HCT116 (cell line): ENCODE measurements at regions not wholly inside any gene's neighbourhood (a gene's known extent, or its start where the extent isn't known, plus 50 kb on each side); places are given as distances from the start of the nearest gene placed in this dataset.

Experiments used
- ATAC-seq: fragments of 200-7000 bp; cut with Tn5 transposase; 2 replicates; pipeline ENCODE4 v1.9.1; 2020; ENCODE audit warnings: mild to moderate bottlenecking, moderate library complexity
- BruUV-seq: library from RNA; stranded (reverse); fragments of 400-500 nt; replicated peaks from 2 replicates; lab custom pipeline; 2021; lab: Mats Ljungman, UMichigan
- CTCF ChIA-PET: fragments of 300-600 bp; sonication (Branson Sonifier 250); formaldehyde crosslinking; loops from one replicate; lab custom pipeline; 2021; ENCODE audit warnings: antibody characterized with exemption; lab: Charles Lee
- POLR2A ChIA-PET: fragments of 300-600, 350-600 bp; sonication (Branson Sonifier 250); formaldehyde crosslinking; loops from one replicate; lab custom pipeline; 2021; ENCODE audit warnings: antibody characterized with exemption; lab: Charles Lee
- RAD21 ChIA-PET, 2 experiments: fragments of 300-600 bp; sonication (Branson Sonifier 250); formaldehyde crosslinking; loops; one replicate each; lab custom pipeline; 2023; ENCODE audit warnings: low total read pairs in 2 of 2; ENCODE audit not compliant: uncharacterized antibody in 2 of 2, unreplicated experiment in 2 of 2, low non-redundant PET in 1 of 2; lab: Charles Lee
- DNase-seq: peaks from one replicate; pipeline ENCODE4 v3.0.0-alpha.2; 2010; ENCODE audit warnings: low read depth, low spot score
- H2AFZ ChIP-seq: fragments of 200-600 bp; shearing (Covaris generic), sonication (generic); 2 replicates; pipeline ENCODE4 v1.6.1; 2017; ENCODE audit warnings: low read depth, mixed run types, mixed read lengths, antibody characterized with exemption, low read length; ENCODE audit not compliant: poor library complexity, severe bottlenecking
- H3K27ac ChIP-seq: 2 replicates; pipeline ENCODE4 v1.5.1; 2012; ENCODE audit warnings: low read depth, low read length
- H3K27me3 ChIP-seq: fragments of 200-600 bp; sonication (generic); 2 replicates; pipeline ENCODE4 v1.6.1; 2016; ENCODE audit warnings: mixed run types, low read length, mixed read lengths; ENCODE audit not compliant: insufficient read depth
- H3K36me3 ChIP-seq, 2 experiments: fragments of 200-500 bp in 1 of 2; fragments of 200-600 bp in 1 of 2; sonication (Bioruptor generic) in 1 of 2; sonication (generic) in 1 of 2; 2 replicates each; pipeline versions ENCODE4 v1.5.1 to v1.6.1; 2014 to 2016; ENCODE audit warnings: low read length in 2 of 2, inconsistent platforms in 1 of 2, mixed read lengths in 1 of 2, mixed run types in 1 of 2; ENCODE audit not compliant: insufficient read depth in 2 of 2, control insufficient read depth in 1 of 2
- H3K4me1 ChIP-seq, 2 experiments: fragments of 200-600 bp in 1 of 2; sonication (generic) in 1 of 2; 2 replicates each; pipeline versions ENCODE4 v1.5.1 to v1.6.1; 2012 to 2017; ENCODE audit warnings: low read length in 2 of 2, inconsistent platforms in 1 of 2, mild to moderate bottlenecking in 1 of 2, mixed read lengths in 1 of 2, mixed run types in 1 of 2, moderate library complexity in 1 of 2; ENCODE audit not compliant: insufficient read depth in 2 of 2, control insufficient read depth in 1 of 2
- H3K4me2 ChIP-seq: fragments of 200-600 bp; sonication (generic); 2 replicates; pipeline ENCODE4 v1.6.1; 2017; ENCODE audit warnings: mixed run types, low read length, mixed read lengths
- H3K4me3 ChIP-seq, 2 experiments: fragments of 200-600 bp in 1 of 2; sonication (generic) in 1 of 2; replicated peaks in 1 of 2; 2 replicates each; pipeline ENCODE4 v1.5.1; 2011 to 2016; ENCODE audit warnings: low read length in 2 of 2, control low read depth in 1 of 2, low read depth in 1 of 2, mild to moderate bottlenecking in 1 of 2, mixed read lengths in 1 of 2, mixed run types in 1 of 2
- H3K79me2 ChIP-seq: fragments of 200-600 bp; sonication (generic); 2 replicates; pipeline ENCODE4 v1.6.1; 2017; ENCODE audit warnings: mild to moderate bottlenecking, mixed run types, low read length, moderate library complexity, mixed read lengths; ENCODE audit not compliant: insufficient read depth
- H3K9ac ChIP-seq: fragments of 200-600 bp; sonication (generic); 2 replicates; pipeline ENCODE4 v1.6.1; 2016; ENCODE audit warnings: low read length, mixed read lengths
- H3K9me2 ChIP-seq: fragments of 200-600 bp; sonication (generic), shearing (Covaris generic); 2 replicates; pipeline ENCODE4 v1.6.1; 2017; ENCODE audit warnings: mixed run types, mild to moderate bottlenecking, moderate library complexity; ENCODE audit not compliant: insufficient read depth
- H3K9me3 ChIP-seq, 2 experiments: fragments of 200-500 bp in 1 of 2; fragments of 200-600 bp in 1 of 2; sonication (Bioruptor generic) in 1 of 2; sonication (generic) in 1 of 2; 2 replicates each; pipeline ENCODE4 v1.6.1; 2014 to 2017; ENCODE audit warnings: low read length in 2 of 2, mixed read lengths in 2 of 2, inconsistent platforms in 1 of 2, low read depth in 1 of 2, mild to moderate bottlenecking in 1 of 2, mixed run types in 1 of 2, moderate library complexity in 1 of 2; ENCODE audit not compliant: control insufficient read depth in 1 of 2, insufficient read depth in 1 of 2
- H4K20me1 ChIP-seq: fragments of 200-600 bp; sonication (generic), shearing (Covaris generic); 2 replicates; pipeline ENCODE4 v1.6.1; 2017; ENCODE audit warnings: mixed run types, mild to moderate bottlenecking, moderate library complexity; ENCODE audit not compliant: insufficient read depth
- CBX3 ChIP-seq: IDR thresholded peaks from 2 replicates; pipeline ENCODE4 v1.6.1; 2012; ENCODE audit warnings: low read depth
- CEBPB ChIP-seq: IDR thresholded peaks from 2 replicates; pipeline ENCODE4 v1.6.1; 2012; ENCODE audit warnings: low read depth
- EGR1 ChIP-seq: IDR thresholded peaks from 2 replicates; pipeline ENCODE4 v1.6.1; 2012; ENCODE audit warnings: low read depth
- EZH2 ChIP-seq: fragments of 200-600 bp; sonication (generic); IDR thresholded peaks from 2 replicates; pipeline ENCODE4 v1.6.1; 2017; ENCODE audit warnings: antibody characterized with exemption, mixed run types
- EZH2phosphoT487 ChIP-seq: fragments of 200-600 bp; IDR thresholded peaks from 2 replicates; pipeline ENCODE4 v1.6.1; 2018; ENCODE audit warnings: antibody characterized with exemption, borderline replicate concordance
- FOSL1 ChIP-seq: IDR thresholded peaks from 2 replicates; pipeline ENCODE4 v1.6.1; 2012; ENCODE audit warnings: low read depth
- JUND ChIP-seq: IDR thresholded peaks from 2 replicates; pipeline ENCODE4 v1.6.1; 2012
- RAD21 ChIP-seq: IDR thresholded peaks from 2 replicates; pipeline ENCODE4 v1.6.1; 2012; ENCODE audit warnings: low read depth, mild to moderate bottlenecking
- SP1 ChIP-seq: IDR thresholded peaks from 2 replicates; pipeline ENCODE4 v1.6.1; 2012; ENCODE audit warnings: low read depth
- SRF ChIP-seq: IDR thresholded peaks from 2 replicates; pipeline ENCODE4 v1.6.1; 2012; ENCODE audit warnings: low read depth
- TCF7L2 ChIP-seq: IDR thresholded peaks from 2 replicates; pipeline ENCODE4 v1.7.0; 2011; ENCODE audit warnings: borderline replicate concordance, inconsistent platforms; ENCODE audit not compliant: insufficient read depth, insufficient read length; ENCODE audit errors: extremely low read depth
- YY1 ChIP-seq: IDR thresholded peaks from 2 replicates; pipeline ENCODE4 v1.6.1; 2011; ENCODE audit warnings: low read length, low read depth, moderate library complexity, mild to moderate bottlenecking; ENCODE audit not compliant: insufficient replicate concordance; ENCODE audit errors: extremely low read depth
- ZFX ChIP-seq: fragments of 450-650 bp; IDR thresholded peaks from 2 replicates; pipeline ENCODE4 v1.6.1; 2017
- ZNF274 ChIP-seq: fragments of 200-500 bp; sonication (Bioruptor generic); IDR thresholded peaks from 2 replicates; pipeline ENCODE4 v1.6.1; 2014; ENCODE audit warnings: mild to moderate bottlenecking, low read depth, low read length, inconsistent platforms
- intact Hi-C: fragments of 100-400 bp; cut with micrococcal nuclease; formaldehyde crosslinking; loops from 2 replicates; pipeline ENCODE4 v1.10.0; 2022
- TF ChIP-seq, protein P1 (sequence below): IDR thresholded peaks from 2 replicates; pipeline ENCODE4 v1.6.1; 2012; ENCODE audit warnings: low read depth
- TF ChIP-seq, protein P2 (sequence below), 3 experiments: fragments of 200-600 bp in 1 of 3; sonication (generic) in 1 of 3; IDR thresholded peaks in 2 of 3; conservative IDR thresholded peaks in 1 of 3; 2 replicates each; pipeline ENCODE4 v1.5.1; 2012 to 2017; ENCODE audit warnings: low read depth in 2 of 3, low read length in 2 of 3, antibody characterized with exemption in 1 of 3, borderline replicate concordance in 1 of 3, control low read depth in 1 of 3, mild to moderate bottlenecking in 1 of 3, mixed read lengths in 1 of 3, mixed run types in 1 of 3, moderate library complexity in 1 of 3; ENCODE audit not compliant: insufficient read depth in 1 of 3
- TF ChIP-seq, protein P3 (sequence below): IDR thresholded peaks from 2 replicates; pipeline ENCODE4 v1.6.1; 2012
- TF ChIP-seq, protein P4 (sequence below): IDR thresholded peaks from 2 replicates; pipeline ENCODE4 v1.6.1; 2011; ENCODE audit warnings: mild to moderate bottlenecking, low read length, moderate library complexity; ENCODE audit not compliant: insufficient replicate concordance; ENCODE audit errors: extremely low read depth
- TF ChIP-seq, protein P5 (sequence below): IDR thresholded peaks from 2 replicates; pipeline ENCODE4 v1.6.1; 2012

DNA sequence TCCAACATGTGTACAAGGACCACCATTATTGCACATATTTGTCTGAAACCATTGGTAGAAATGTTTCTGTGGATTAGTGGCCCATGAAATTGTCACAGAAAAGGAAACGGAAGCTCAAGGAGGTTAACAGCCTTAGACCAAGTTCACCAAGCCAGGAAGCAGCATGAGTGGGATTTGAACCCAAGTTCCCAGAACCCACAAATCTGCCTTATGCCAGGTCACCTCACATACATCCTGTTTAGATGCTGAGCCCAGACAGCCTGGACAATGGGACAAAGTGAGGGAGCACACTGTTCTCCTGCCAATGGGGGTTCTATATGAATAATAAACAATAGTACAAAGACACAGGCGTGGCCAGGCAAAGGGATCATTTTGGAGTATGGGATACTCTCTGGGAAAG, 59.6 kb upstream of the CA12 start:
- no peak overlapping the region for H3K27ac ChIP-seq
- intact Hi-C loops: no loop called here
- POLR2A ChIA-PET: no interaction called here
- 0 out of 2 replicates have a peak, but pooled peaks cover 6% of the 10 kb centered on the region for H3K27me3 ChIP-seq
- ATAC-seq (no peak), DNase-seq (no peak)
- no peak overlapping the region for H3K9ac ChIP-seq
- H4K20me1 ChIP-seq: no peaks in the 10 kb centered on the region
- H3K79me2 ChIP-seq: no peaks in the 10 kb centered on the region
- no peaks in the 10 kb centered on the region for H3K9me2 ChIP-seq
- TF ChIP-seq EGR1 (no peak), EZH2phosphoT487 (no peak), SRF (no peak), FOSL1 (no peak), TCF7L2 (no peak), JUND (no peak), YY1 (no peak), SP1 (no peak), CEBPB (no peak), RAD21 (no peak), ZFX (no peak), EZH2 (no peak), ZNF274 (no peak), CBX3 (no peak)
- TF ChIP-seq, protein P1, sequence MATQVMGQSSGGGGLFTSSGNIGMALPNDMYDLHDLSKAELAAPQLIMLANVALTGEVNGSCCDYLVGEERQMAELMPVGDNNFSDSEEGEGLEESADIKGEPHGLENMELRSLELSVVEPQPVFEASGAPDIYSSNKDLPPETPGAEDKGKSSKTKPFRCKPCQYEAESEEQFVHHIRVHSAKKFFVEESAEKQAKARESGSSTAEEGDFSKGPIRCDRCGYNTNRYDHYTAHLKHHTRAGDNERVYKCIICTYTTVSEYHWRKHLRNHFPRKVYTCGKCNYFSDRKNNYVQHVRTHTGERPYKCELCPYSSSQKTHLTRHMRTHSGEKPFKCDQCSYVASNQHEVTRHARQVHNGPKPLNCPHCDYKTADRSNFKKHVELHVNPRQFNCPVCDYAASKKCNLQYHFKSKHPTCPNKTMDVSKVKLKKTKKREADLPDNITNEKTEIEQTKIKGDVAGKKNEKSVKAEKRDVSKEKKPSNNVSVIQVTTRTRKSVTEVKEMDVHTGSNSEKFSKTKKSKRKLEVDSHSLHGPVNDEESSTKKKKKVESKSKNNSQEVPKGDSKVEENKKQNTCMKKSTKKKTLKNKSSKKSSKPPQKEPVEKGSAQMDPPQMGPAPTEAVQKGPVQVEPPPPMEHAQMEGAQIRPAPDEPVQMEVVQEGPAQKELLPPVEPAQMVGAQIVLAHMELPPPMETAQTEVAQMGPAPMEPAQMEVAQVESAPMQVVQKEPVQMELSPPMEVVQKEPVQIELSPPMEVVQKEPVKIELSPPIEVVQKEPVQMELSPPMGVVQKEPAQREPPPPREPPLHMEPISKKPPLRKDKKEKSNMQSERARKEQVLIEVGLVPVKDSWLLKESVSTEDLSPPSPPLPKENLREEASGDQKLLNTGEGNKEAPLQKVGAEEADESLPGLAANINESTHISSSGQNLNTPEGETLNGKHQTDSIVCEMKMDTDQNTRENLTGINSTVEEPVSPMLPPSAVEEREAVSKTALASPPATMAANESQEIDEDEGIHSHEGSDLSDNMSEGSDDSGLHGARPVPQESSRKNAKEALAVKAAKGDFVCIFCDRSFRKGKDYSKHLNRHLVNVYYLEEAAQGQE: no peak
- TF ChIP-seq, protein P2, sequence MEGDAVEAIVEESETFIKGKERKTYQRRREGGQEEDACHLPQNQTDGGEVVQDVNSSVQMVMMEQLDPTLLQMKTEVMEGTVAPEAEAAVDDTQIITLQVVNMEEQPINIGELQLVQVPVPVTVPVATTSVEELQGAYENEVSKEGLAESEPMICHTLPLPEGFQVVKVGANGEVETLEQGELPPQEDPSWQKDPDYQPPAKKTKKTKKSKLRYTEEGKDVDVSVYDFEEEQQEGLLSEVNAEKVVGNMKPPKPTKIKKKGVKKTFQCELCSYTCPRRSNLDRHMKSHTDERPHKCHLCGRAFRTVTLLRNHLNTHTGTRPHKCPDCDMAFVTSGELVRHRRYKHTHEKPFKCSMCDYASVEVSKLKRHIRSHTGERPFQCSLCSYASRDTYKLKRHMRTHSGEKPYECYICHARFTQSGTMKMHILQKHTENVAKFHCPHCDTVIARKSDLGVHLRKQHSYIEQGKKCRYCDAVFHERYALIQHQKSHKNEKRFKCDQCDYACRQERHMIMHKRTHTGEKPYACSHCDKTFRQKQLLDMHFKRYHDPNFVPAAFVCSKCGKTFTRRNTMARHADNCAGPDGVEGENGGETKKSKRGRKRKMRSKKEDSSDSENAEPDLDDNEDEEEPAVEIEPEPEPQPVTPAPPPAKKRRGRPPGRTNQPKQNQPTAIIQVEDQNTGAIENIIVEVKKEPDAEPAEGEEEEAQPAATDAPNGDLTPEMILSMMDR (IDR thresholded peaks at IDR 0.05 in 2 of 3, conservative IDR thresholded peaks at IDR 0.05 in 1 of 3; ENCODE audit: borderline replicate concordance in 1 of 3, insufficient read depth in 1 of 3, low read depth in 2 of 3, low read length in 2 of 3): no peak
- TF ChIP-seq, protein P3, sequence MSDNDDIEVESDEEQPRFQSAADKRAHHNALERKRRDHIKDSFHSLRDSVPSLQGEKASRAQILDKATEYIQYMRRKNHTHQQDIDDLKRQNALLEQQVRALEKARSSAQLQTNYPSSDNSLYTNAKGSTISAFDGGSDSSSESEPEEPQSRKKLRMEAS: no peak
- TF ChIP-seq, protein P4, sequence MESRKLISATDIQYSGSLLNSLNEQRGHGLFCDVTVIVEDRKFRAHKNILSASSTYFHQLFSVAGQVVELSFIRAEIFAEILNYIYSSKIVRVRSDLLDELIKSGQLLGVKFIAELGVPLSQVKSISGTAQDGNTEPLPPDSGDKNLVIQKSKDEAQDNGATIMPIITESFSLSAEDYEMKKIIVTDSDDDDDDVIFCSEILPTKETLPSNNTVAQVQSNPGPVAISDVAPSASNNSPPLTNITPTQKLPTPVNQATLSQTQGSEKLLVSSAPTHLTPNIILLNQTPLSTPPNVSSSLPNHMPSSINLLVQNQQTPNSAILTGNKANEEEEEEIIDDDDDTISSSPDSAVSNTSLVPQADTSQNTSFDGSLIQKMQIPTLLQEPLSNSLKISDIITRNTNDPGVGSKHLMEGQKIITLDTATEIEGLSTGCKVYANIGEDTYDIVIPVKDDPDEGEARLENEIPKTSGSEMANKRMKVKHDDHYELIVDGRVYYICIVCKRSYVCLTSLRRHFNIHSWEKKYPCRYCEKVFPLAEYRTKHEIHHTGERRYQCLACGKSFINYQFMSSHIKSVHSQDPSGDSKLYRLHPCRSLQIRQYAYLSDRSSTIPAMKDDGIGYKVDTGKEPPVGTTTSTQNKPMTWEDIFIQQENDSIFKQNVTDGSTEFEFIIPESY: no peak
- TF ChIP-seq, protein P5, sequence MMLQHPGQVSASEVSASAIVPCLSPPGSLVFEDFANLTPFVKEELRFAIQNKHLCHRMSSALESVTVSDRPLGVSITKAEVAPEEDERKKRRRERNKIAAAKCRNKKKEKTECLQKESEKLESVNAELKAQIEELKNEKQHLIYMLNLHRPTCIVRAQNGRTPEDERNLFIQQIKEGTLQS: no peak
- TF ChIP-seq, all 23 proteins: peak for 0
- H3K4me1 ChIP-seq: peaks cover 0 to 6% of the 10 kb centered on the region in 2 experiments; a peak in 1 of 4 replicates
- no TSS peak for BruUV-seq
- H3K36me3 ChIP-seq: no peaks in the 10 kb centered on the region
- no peak overlapping the region for H3K4me3 ChIP-seq
- ChIA-PET CTCF (no interaction called here), RAD21 (no interaction called here)
- H3K9me3 ChIP-seq: no peaks in the 10 kb centered on the region
- no peak overlapping the region for H3K4me2 ChIP-seq
- no peak overlapping the region for H2AFZ ChIP-seq
